AG10803 (cell line): ENCODE measurements at regions not wholly inside any gene's neighbourhood (a gene's known extent, or its start where the extent isn't known, plus 50 kb on each side); places are given as distances from the start of the nearest gene placed in this dataset.

Experiments used
- DNase-seq: peaks from one replicate; pipeline ENCODE4 v3.0.0; 2010; ENCODE audit warnings: low read depth
- H3K4me3 ChIP-seq: 2 replicates; pipeline ENCODE4 v1.5.1; 2011; ENCODE audit warnings: mild to moderate bottlenecking, low read length, control low read depth
- TF ChIP-seq, protein P1 (sequence below): conservative IDR thresholded peaks from 2 replicates; pipeline ENCODE4 v1.5.1; 2011; ENCODE audit warnings: mild to moderate bottlenecking, low read length, control low read depth, inconsistent platforms

DNA sequence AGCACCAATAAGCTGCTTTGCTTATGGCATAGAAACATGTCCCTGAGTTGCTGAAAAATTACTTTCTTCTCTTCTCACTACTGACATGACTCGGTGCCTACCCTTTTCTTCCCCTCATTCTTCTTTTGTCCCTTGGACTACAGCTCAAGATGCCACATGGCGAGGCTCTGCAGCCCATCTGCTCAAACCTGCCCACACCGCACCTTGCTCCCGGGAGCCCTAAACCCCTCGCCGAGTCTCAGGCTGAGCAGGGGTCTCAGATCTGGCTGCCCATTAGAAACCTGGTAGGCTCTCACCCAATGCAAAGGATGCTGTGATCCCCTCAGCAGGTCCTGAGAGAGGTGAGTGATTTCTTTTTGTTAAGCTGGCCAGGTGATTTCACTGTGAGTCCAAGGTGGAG, 251.7 kb upstream of the IRX1 start:
- no peak overlapping the region for H3K4me3 ChIP-seq
- no peak for DNase-seq
- TF ChIP-seq, protein P1, sequence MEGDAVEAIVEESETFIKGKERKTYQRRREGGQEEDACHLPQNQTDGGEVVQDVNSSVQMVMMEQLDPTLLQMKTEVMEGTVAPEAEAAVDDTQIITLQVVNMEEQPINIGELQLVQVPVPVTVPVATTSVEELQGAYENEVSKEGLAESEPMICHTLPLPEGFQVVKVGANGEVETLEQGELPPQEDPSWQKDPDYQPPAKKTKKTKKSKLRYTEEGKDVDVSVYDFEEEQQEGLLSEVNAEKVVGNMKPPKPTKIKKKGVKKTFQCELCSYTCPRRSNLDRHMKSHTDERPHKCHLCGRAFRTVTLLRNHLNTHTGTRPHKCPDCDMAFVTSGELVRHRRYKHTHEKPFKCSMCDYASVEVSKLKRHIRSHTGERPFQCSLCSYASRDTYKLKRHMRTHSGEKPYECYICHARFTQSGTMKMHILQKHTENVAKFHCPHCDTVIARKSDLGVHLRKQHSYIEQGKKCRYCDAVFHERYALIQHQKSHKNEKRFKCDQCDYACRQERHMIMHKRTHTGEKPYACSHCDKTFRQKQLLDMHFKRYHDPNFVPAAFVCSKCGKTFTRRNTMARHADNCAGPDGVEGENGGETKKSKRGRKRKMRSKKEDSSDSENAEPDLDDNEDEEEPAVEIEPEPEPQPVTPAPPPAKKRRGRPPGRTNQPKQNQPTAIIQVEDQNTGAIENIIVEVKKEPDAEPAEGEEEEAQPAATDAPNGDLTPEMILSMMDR = no peak

DNA sequence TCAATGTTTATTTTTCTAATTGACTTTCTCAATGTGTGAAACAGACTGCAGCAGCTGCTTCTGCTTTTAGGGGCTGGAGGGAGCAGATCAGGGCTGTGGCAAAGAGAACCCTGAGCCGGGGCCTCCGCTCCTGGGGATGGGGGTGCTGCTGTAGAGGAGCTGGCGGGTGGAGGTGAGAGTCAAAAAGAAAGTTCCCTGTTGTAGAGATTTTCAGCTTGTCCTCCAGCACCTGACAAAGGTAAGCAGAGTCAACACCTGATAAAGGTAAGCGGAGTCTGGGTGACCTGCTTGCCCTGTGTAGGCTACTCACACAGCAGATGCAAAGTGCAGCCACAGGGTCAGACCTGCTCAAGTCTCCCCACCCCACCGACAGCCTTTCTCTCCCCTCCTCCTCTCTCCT, 252.4 kb upstream of the IRX1 start:
- H3K4me3 ChIP-seq = no peak overlapping the region
- DNase-seq = no peak
- TF ChIP-seq, protein P1 = no peak

DNA sequence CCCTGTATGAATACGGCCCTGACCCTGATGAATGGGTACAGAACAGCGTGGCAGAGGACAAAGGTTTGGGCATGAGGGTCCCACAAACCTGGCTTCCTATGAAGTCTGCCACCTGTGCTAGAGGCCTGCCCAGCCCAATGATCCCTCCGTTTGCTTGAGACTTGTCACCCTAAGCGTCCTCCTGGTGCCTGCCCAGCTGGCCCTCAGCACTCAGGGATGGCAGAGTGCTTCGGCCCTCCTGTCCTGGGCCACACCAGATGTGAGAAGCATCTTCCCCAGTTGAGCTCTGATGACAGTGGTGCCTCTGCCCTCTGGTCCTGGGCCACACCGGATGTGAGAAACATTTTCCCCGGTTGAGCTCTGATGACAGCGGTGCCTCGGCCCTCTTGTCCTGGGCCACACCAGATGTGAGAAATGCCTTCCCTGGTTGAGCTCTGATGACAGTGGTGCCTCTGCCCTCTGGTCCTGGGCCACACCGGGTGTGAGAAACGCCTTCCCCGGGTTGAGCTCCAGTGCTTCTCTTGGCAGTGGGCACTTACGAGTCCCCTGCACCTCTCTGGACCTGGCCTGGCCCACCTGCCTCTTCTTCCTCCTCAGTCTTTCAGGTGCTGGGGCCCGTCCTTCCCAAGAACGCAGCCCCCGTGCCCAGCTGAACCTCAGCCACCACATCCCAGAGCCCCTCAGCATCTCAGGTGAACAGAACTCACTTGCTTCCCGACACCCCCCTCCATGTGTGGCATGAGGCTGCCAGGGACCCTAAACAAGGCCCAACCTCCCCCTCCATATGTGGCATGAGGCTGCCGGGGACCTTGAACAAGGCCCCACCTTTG, 253.1 kb upstream of the IRX1 start:
- H3K4me3 ChIP-seq = no peak overlapping the region
- TF ChIP-seq, protein P1 = no peak

DNA sequence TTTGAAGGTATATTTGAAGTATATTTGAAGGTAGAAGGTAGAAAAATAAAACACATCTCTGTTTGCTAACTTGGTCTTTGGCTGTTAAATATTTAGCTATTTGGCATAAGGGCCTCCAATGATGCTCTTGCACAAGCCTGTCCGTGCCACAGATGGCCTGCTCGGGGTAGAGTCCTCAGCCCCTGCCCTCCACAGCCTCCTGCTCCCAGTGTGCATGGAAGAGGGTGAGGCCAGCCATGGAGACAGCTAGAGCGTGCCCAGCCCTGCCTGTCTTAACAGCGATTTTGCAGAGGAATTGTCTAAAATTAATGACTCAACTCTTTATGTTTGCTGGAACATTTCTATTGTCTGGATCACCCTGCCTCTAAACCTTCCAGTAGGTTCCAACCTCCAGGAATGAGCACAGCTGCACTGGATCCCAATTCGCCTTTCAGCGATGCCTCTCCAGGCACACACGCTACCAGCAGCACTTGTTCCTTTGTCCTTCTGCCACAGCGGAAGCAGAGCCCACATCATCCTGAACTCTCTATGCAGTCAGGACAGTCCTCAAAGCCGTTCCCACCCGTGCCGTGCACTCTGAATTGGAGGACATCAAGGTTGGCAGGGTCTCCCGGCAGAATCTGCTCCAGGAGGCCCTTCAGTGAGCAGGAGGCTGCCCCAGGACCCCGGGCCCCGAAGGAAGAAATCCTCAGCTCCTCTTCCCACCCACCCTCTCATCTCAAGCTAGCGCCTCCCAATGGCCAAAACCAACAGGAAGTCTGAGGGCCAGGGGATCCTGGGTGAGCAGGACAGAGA, 254.0 kb upstream of the IRX1 start:
- no peak overlapping the region for H3K4me3 ChIP-seq
- DNase-seq = no peak
- TF ChIP-seq, protein P1 = no peak

More for the DNA sequence above, 253.1 kb upstream of the IRX1 start:
- no peak for DNase-seq

DNA sequence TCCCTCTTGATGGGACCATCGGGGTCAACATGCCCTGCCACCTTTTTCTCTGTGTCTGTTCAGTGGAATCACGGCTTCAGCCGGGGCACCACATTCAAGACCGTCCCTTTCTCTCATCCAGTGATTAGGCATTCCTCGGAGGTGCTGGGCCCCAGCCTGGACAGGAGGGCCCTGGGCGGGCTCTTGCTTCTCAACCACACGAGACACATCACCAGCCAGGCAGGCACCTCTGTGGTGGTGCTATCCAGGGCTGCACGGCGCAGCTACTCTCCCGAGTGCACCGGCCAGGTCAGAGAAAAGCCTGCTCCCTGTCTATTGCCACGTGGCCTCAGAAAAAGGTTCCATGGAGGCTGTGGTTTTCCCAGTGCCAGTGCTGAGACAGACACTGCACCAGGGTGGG, 255.2 kb upstream of the IRX1 start:
- DNase-seq = no peak
- TF ChIP-seq, protein P1 = no peak
- H3K4me3 ChIP-seq = no peak overlapping the region

DNA sequence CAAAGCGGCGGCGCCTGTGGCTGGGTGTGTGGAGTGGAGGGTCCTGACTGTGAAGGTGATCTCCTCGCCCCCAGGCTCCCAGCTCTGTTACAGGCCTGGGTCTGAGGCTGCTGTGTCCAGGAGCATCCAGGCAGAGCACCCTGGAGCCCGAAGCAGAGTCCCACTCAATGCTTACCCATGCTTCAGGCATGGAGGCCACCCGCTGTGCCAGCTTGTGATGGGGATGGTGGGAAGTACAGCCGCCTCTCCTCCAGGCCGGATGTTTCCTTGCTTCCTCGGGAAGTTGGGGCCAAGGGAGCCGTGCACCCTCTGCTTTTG, 255.9 kb upstream of the IRX1 start:
- TF ChIP-seq, protein P1 = no peak
- DNase-seq = no peak
- H3K4me3 ChIP-seq = no peak overlapping the region
